ENCODE measurements at regions not wholly inside any gene's neighbourhood (a gene's known extent, or its start where the extent isn't known, plus 50 kb on each side); places are given as distances from the start of the nearest gene placed in this dataset.

DNA sequence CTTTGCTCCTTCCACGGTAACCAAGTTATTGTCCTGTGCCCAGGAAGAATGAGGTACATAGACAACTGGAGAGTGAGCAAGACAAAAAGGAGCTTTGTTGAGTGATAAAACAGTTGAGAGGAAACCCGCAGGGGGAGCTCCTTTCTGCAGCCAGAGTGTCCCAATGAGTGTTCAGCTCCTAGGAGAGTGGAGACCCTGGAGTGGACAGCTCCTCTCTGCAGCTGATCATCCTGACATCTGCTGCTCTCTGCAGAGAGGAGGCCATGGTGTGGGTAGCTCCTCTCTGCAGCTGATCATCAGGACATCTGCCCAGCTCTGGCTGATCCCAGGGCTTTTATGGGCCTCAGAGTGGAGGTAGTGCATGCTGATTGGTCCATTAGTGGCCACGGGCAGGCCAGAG lies 53.4 kb upstream of the PCDH15 start:
- Histone ChIP-seq H3K79me2 (ENCODE audit: control insufficient read depth, insufficient read depth, low read length, poor library complexity) (no peaks in the 10 kb centered on the region), H2AFZ (ENCODE audit: insufficient read depth, low read length, poor library complexity) (no peak overlapping the region), H3K27ac (ENCODE audit: low read depth, low read length) (no peak overlapping the region), H3K27me3 (ENCODE audit: insufficient read depth, low read length) (no peaks in the 10 kb centered on the region), H3K14ac (ENCODE audit: low read length) (no peak overlapping the region), H3K4me2 (ENCODE audit: low read length) (no peak overlapping the region), H4K8ac (ENCODE audit: low read depth, low read length) (no peak overlapping the region), H2AK5ac (ENCODE audit: low read length) (no peak overlapping the region), H3K23ac (ENCODE audit: low read length) (no peak overlapping the region), H3K4me3 (ENCODE audit: low read depth, low read length) (no peak overlapping the region), H3K4me1 (ENCODE audit: control insufficient read depth in 1 of 2, insufficient read depth in 2 of 2, low read length in 2 of 2) (no peaks in the 10 kb centered on the region), H2BK12ac (ENCODE audit: low read length) (no peak overlapping the region), H3K18ac (ENCODE audit: low read length) (no peak overlapping the region), H2BK120ac (ENCODE audit: insufficient read depth, low read length, poor library complexity) (no peak overlapping the region), H3K79me1 (ENCODE audit: low read length) (no peaks in the 10 kb centered on the region), H3K9ac (ENCODE audit: low read length) (no peak overlapping the region), H4K12ac (ENCODE audit: low read depth, low read length) (no peak overlapping the region), H4K91ac (ENCODE audit: low read depth, low read length) (no peak overlapping the region), H3K36me3 (ENCODE audit: control insufficient read depth in 1 of 2, insufficient read depth in 2 of 2, low read length in 2 of 2) (no peaks in the 10 kb centered on the region), H3K4ac (ENCODE audit: low read depth, low read length) (no peak overlapping the region), H2BK5ac (ENCODE audit: low read depth, low read length, poor library complexity) (no peak overlapping the region), H3K9me3 (ENCODE audit: insufficient read depth, low read depth, low read length) (no peaks in the 10 kb centered on the region)
- no CpG with 5 or more reads among the region's 3 CpGs for WGBS (ENCODE audit: extremely low coverage, insufficient coverage, insufficient read length)
- DNase-seq = no peak

DNA sequence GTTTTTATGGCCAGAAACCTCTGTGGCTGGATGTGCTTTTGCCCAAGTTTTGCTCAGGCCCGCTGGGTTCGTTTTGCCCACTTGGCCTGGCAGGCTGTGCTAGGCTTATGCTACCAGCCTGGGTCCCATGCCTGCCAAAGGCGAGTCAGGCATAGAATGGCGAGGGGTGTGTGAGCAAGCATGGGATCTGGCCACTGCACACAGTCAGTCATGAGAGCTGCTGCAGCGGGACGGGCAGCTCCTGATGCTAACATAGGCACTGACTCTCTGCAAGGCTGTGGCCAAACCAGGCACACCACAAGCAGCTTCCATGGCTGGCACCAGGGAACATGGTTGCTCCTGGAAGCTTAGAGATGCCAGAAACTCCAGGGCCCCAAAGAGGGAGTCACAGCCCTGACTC lies 52.9 kb upstream of the PCDH15 start:
- Histone ChIP-seq H3K4me1 (ENCODE audit: control insufficient read depth in 1 of 2, insufficient read depth in 2 of 2, low read length in 2 of 2) (no peaks in the 10 kb centered on the region), H3K4me2 (ENCODE audit: low read length) (no peak overlapping the region), H3K18ac (ENCODE audit: low read length) (no peak overlapping the region), H3K9me3 (ENCODE audit: insufficient read depth, low read depth, low read length) (no peaks in the 10 kb centered on the region), H3K14ac (ENCODE audit: low read length) (no peak overlapping the region), H4K12ac (ENCODE audit: low read depth, low read length) (no peak overlapping the region), H2BK5ac (ENCODE audit: low read depth, low read length, poor library complexity) (no peak overlapping the region), H2BK12ac (ENCODE audit: low read length) (no peak overlapping the region), H3K23ac (ENCODE audit: low read length) (no peak overlapping the region), H2BK120ac (ENCODE audit: insufficient read depth, low read length, poor library complexity) (no peak overlapping the region), H2AFZ (ENCODE audit: insufficient read depth, low read length, poor library complexity) (no peak overlapping the region), H3K27ac (ENCODE audit: low read depth, low read length) (no peak overlapping the region), H3K9ac (ENCODE audit: low read length) (no peak overlapping the region), H3K27me3 (ENCODE audit: insufficient read depth, low read length) (no peaks in the 10 kb centered on the region), H3K4ac (ENCODE audit: low read depth, low read length) (no peak overlapping the region), H4K91ac (ENCODE audit: low read depth, low read length) (no peak overlapping the region), H3K36me3 (ENCODE audit: control insufficient read depth in 1 of 2, insufficient read depth in 2 of 2, low read length in 2 of 2) (no peaks in the 10 kb centered on the region), H3K79me1 (ENCODE audit: low read length) (no peaks in the 10 kb centered on the region), H3K79me2 (ENCODE audit: control insufficient read depth, insufficient read depth, low read length, poor library complexity) (no peaks in the 10 kb centered on the region), H4K8ac (ENCODE audit: low read depth, low read length) (no peak overlapping the region), H2AK5ac (ENCODE audit: low read length) (no peak overlapping the region), H3K4me3 (ENCODE audit: low read depth, low read length) (no peak overlapping the region)
- no peak for DNase-seq
- WGBS (ENCODE audit: extremely low coverage, insufficient coverage, insufficient read length) = no CpG with 5 or more reads among the region's 6 CpGs

Data from trophoblast cell (in vitro differentiated cells and primary cell).